HEK293 (cell line): ENCODE measurements at regions not wholly inside any gene's neighbourhood (a gene's known extent, or its start where the extent isn't known, plus 50 kb on each side); places are given as distances from the start of the nearest gene placed in this dataset.

ENCODE experiments used
- CTCF ChIA-PET: fragments of 350-600 bp; formaldehyde crosslinking; extraction: SDS; loops from one replicate; lab custom pipeline; 2021; ENCODE audit warnings: antibody characterized with exemption; lab: Yijun Ruan, JAX
- POLR2A ChIA-PET: fragments of 300-600 bp; formaldehyde crosslinking; extraction: SDS; loops from one replicate; lab custom pipeline; 2020; ENCODE audit warnings: antibody characterized with exemption, inconsistent platforms; lab: Yijun Ruan, JAX
- H3K27ac ChIP-seq: fragments of 200-500 bp; sonication (Bioruptor generic); 2 replicates; pipeline ENCODE4 v1.5.1; 2014; ENCODE audit warnings: low read depth, low read length, control low read depth, inconsistent platforms; ENCODE audit errors: extremely low read depth
- H3K36me3 ChIP-seq, 2 experiments: fragments of 200-500 bp in 1 of 2; sonication (Bioruptor generic) in 1 of 2; 1 replicate in 1 of 2; 2 replicates in 1 of 2; pipeline ENCODE4 v1.5.1; 2014 to 2017; ENCODE audit warnings: inconsistent platforms in 2 of 2, low read length in 2 of 2; ENCODE audit not compliant: control insufficient read depth in 2 of 2, insufficient read depth in 1 of 2
- H3K4me1 ChIP-seq: fragments of 200-500 bp; sonication (Bioruptor generic); 2 replicates; pipeline ENCODE4 v1.5.1; 2014; ENCODE audit warnings: mild to moderate bottlenecking, low read length, inconsistent platforms; ENCODE audit not compliant: control insufficient read depth, insufficient read depth
- H3K4me3 ChIP-seq: 2 replicates; pipeline ENCODE4 v1.5.1; 2011; ENCODE audit warnings: low read depth, mild to moderate bottlenecking, control low read depth, low read length, moderate library complexity
- H3K9me3 ChIP-seq: fragments of 200-500 bp; sonication (Bioruptor generic); 2 replicates; pipeline ENCODE4 v1.5.1; 2014; ENCODE audit warnings: low read depth, low read length, inconsistent platforms; ENCODE audit not compliant: control insufficient read depth, insufficient read depth
- ELK4 ChIP-seq: IDR thresholded peaks from 2 replicates; pipeline ENCODE4 v1.6.1; 2011; ENCODE audit warnings: mild to moderate bottlenecking, low read depth, low read length, borderline replicate concordance
- HIC1 ChIP-seq: fragments of 450-650 bp; formaldehyde crosslinking; IDR thresholded peaks from 2 replicates; pipeline ENCODE4 v1.5.1; 2016; ENCODE audit warnings: missing biosample characterization, missing genetic modification characterization
- KLF16 ChIP-seq: fragments of 450-650 bp; formaldehyde crosslinking; IDR thresholded peaks from 2 replicates; pipeline ENCODE4 v1.5.1; 2017; ENCODE audit warnings: missing biosample characterization, missing genetic modification characterization
- KLF8 ChIP-seq: fragments of 450-650 bp; formaldehyde crosslinking; IDR thresholded peaks from 2 replicates; pipeline ENCODE4 v1.5.1; 2016; ENCODE audit warnings: missing biosample characterization, missing genetic modification characterization
- KLF9 ChIP-seq: fragments of 450-650 bp; formaldehyde crosslinking; IDR thresholded peaks from 2 replicates; pipeline ENCODE4 v1.5.1; 2016; ENCODE audit warnings: missing biosample characterization, missing genetic modification characterization, low read depth
- SCRT2 ChIP-seq: fragments of 450-650 bp; formaldehyde crosslinking; IDR thresholded peaks from 2 replicates; pipeline ENCODE4 v1.5.1; 2016; ENCODE audit warnings: missing biosample characterization, missing genetic modification characterization
- ZBTB26 ChIP-seq: fragments of 450-650 bp; formaldehyde crosslinking; optimal IDR thresholded peaks from 2 replicates; pipeline ENCODE3; 2016; ENCODE audit warnings: missing biosample characterization, mild to moderate bottlenecking, missing genetic modification characterization
- ZBTB44 ChIP-seq: fragments of 450-650 bp; IDR thresholded peaks from 2 replicates; pipeline ENCODE4 v1.5.1; 2018; ENCODE audit warnings: missing biosample characterization, mild to moderate bottlenecking, missing genetic modification characterization
- ZBTB48 ChIP-seq: fragments of 450-650 bp; formaldehyde crosslinking; IDR thresholded peaks from 2 replicates; pipeline ENCODE4 v1.5.1; 2016; ENCODE audit warnings: missing biosample characterization, missing genetic modification characterization
- ZNF10 ChIP-seq: fragments of 450-650 bp; formaldehyde crosslinking; IDR thresholded peaks from 2 replicates; pipeline ENCODE4 v1.5.1; 2017; ENCODE audit warnings: missing biosample characterization, missing genetic modification characterization
- ZNF157 ChIP-seq: fragments of 450-650 bp; formaldehyde crosslinking; IDR thresholded peaks from 2 replicates; pipeline ENCODE4 v1.5.1; 2016; ENCODE audit warnings: missing biosample characterization, missing genetic modification characterization
- ZNF214 ChIP-seq: fragments of 450-650 bp; formaldehyde crosslinking; IDR thresholded peaks from 2 replicates; pipeline ENCODE4 v1.5.1; 2017; ENCODE audit warnings: missing biosample characterization, mild to moderate bottlenecking, missing genetic modification characterization, borderline replicate concordance
- ZNF366 ChIP-seq: fragments of 450-650 bp; formaldehyde crosslinking; conservative IDR thresholded peaks from 2 replicates; pipeline ENCODE4 v1.5.1; 2016; ENCODE audit warnings: missing biosample characterization, missing genetic modification characterization
- ZNF423 ChIP-seq: fragments of 450-650 bp; formaldehyde crosslinking; IDR thresholded peaks from 2 replicates; pipeline ENCODE4 v1.5.1; 2016; ENCODE audit warnings: missing biosample characterization, missing genetic modification characterization
- ZNF433 ChIP-seq: fragments of 450-650 bp; formaldehyde crosslinking; IDR thresholded peaks from 2 replicates; pipeline ENCODE4 v1.5.1; 2016; ENCODE audit warnings: missing biosample characterization, missing genetic modification characterization, low read depth
- ZNF544 ChIP-seq: fragments of 450-650 bp; formaldehyde crosslinking; IDR thresholded peaks from 2 replicates; pipeline ENCODE4 v1.5.0; 2017; ENCODE audit warnings: missing biosample characterization, missing genetic modification characterization
- ZNF549 ChIP-seq: fragments of 450-650 bp; IDR thresholded peaks from 2 replicates; pipeline ENCODE4 v1.5.1; 2018; ENCODE audit warnings: missing biosample characterization, missing genetic modification characterization, mild to moderate bottlenecking, inconsistent platforms, moderate library complexity
- ZNF560 ChIP-seq: fragments of 450-650 bp; formaldehyde crosslinking; IDR thresholded peaks from 2 replicates; pipeline ENCODE4 v1.5.1; 2017; ENCODE audit warnings: missing biosample characterization, missing genetic modification characterization, borderline replicate concordance
- ZNF580 ChIP-seq: fragments of 450-650 bp; formaldehyde crosslinking; IDR thresholded peaks from 2 replicates; pipeline ENCODE4 v1.5.1; 2016; ENCODE audit warnings: missing biosample characterization, missing genetic modification characterization
- ZNF596 ChIP-seq: fragments of 450-650 bp; IDR thresholded peaks from 2 replicates; pipeline ENCODE4 v1.5.0; 2018; ENCODE audit warnings: missing biosample characterization, mild to moderate bottlenecking, missing genetic modification characterization, moderate library complexity
- ZNF600 ChIP-seq: fragments of 450-650 bp; formaldehyde crosslinking; IDR thresholded peaks from 2 replicates; pipeline ENCODE4 v1.5.1; 2016; ENCODE audit warnings: missing biosample characterization, missing genetic modification characterization
- ZNF639 ChIP-seq: fragments of 450-650 bp; formaldehyde crosslinking; IDR thresholded peaks from 2 replicates; pipeline ENCODE4 v1.5.1; 2016; ENCODE audit warnings: missing biosample characterization, missing genetic modification characterization
- ZNF654 ChIP-seq: fragments of 450-650 bp; formaldehyde crosslinking; IDR thresholded peaks from 2 replicates; pipeline ENCODE4 v1.5.1; 2016; ENCODE audit warnings: low read depth, missing biosample characterization, missing genetic modification characterization
- ZNF677 ChIP-seq: fragments of 450-650 bp; IDR thresholded peaks from 2 replicates; pipeline ENCODE4 v1.5.0; 2018; ENCODE audit warnings: missing biosample characterization, mild to moderate bottlenecking, missing genetic modification characterization, moderate library complexity
- ZNF776 ChIP-seq: fragments of 450-650 bp; formaldehyde crosslinking; IDR thresholded peaks from 2 replicates; pipeline ENCODE4 v1.5.0; 2017; ENCODE audit warnings: missing biosample characterization, missing genetic modification characterization, borderline replicate concordance
- ZNF777 ChIP-seq: fragments of 450-650 bp; formaldehyde crosslinking; IDR thresholded peaks from 2 replicates; pipeline ENCODE4 v1.5.1; 2017; ENCODE audit warnings: missing biosample characterization, missing genetic modification characterization, borderline replicate concordance
- ZNF792 ChIP-seq: fragments of 450-650 bp; formaldehyde crosslinking; IDR thresholded peaks from 2 replicates; pipeline ENCODE4 v1.5.1; 2016; ENCODE audit warnings: missing biosample characterization, missing genetic modification characterization

- TF ChIP-seq ZNF777: no peak
- no peak for TF ChIP-seq SCRT2 (tag by site-specific recombination)
Measured at GRCh38 chr1:99149952-99150351, 114.3 kb upstream of the PLPPR4 start (continued).

GRCh38 chr1:99152132-99152531 is 112.2 kb upstream of the PLPPR4 start:
- Histone ChIP-seq H3K4me3 (no peak overlapping the region), H3K4me1 (no peaks in the 10 kb centered on the region), H3K36me3 (no peaks in the 10 kb centered on the region), H3K27ac (no peak overlapping the region), H3K9me3 (no peaks in the 10 kb centered on the region)
- no peak for TF ChIP-seq ZBTB44 (tag by site-specific recombination)
- no peak for TF ChIP-seq ZNF544 (tag by site-specific recombination)
- TF ChIP-seq ZNF792 (tag by site-specific recombination): no peak
- no peak for TF ChIP-seq ZNF580
- no peak for TF ChIP-seq ZNF639
- TF ChIP-seq ELK4: no peak
- no peak for TF ChIP-seq KLF16
- TF ChIP-seq ZNF214 (tag by site-specific recombination): no peak
- no peak for TF ChIP-seq ZNF596
- TF ChIP-seq ZNF776 (tag by site-specific recombination): no peak
- TF ChIP-seq KLF8 (tag by site-specific recombination): no peak
- TF ChIP-seq ZNF654 (tag by site-specific recombination): no peak
- TF ChIP-seq ZNF433: no peak
- POLR2A ChIA-PET: no interaction called here
- CTCF ChIA-PET: no interaction called here

- no peaks in the 10 kb centered on the region for H3K9me3 ChIP-seq
- ChIA-PET POLR2A (no interaction called here), CTCF (no interaction called here)
- H3K27ac ChIP-seq: no peak overlapping the region
- no peaks in the 10 kb centered on the region for H3K36me3 ChIP-seq
- H3K4me1 ChIP-seq: no peaks in the 10 kb centered on the region
- no peak overlapping the region for H3K4me3 ChIP-seq
- TF ChIP-seq HIC1 (no peak), ZNF157 (tag by site-specific recombination) (no peak), KLF9 (tag by site-specific recombination) (no peak), ZBTB48 (no peak), ZNF677 (tag by site-specific recombination) (no peak), ZNF10 (tag by site-specific recombination) (no peak), ZNF600 (tag by site-specific recombination) (no peak), ZNF560 (no peak), ZNF423 (no peak), ZBTB26 (no peak), ZNF366 (tag by site-specific recombination) (no peak), ZBTB44 (tag by site-specific recombination) (no peak), ZNF549 (tag by site-specific recombination) (no peak)
Measured at GRCh38 chr1:99163671-99164070, 100.6 kb upstream of the PLPPR4 start.
